Stomach smooth muscle (tissue), 2 donors: ENCODE measurements at regions not wholly inside any gene's neighbourhood (a gene's known extent, or its start where the extent isn't known, plus 50 kb on each side); places are given as distances from the start of the nearest gene placed in this dataset.
"Not testable (repeated sequence)": the region's sequence is repeated elsewhere in the genome, so short reads cannot be mapped to it uniquely, and the experiment has no call there.

Experiments
- H3K27ac ChIP-seq: one replicate; pipeline ENCODE4 v1.7.0; 2013; ENCODE audit warnings: mild to moderate bottlenecking, low read length, inconsistent platforms
- H3K27me3 ChIP-seq, 2 donors: one replicate each; pipeline ENCODE4 v1.7.0; 2013; ENCODE audit warnings: low read length in 2 of 2; ENCODE audit not compliant: insufficient read depth in 2 of 2, control insufficient read depth in 1 of 2
- H3K36me3 ChIP-seq, 2 donors: one replicate each; pipeline ENCODE4 v1.7.0; 2013; ENCODE audit warnings: low read length in 2 of 2; ENCODE audit not compliant: control insufficient read depth in 2 of 2, insufficient read depth in 2 of 2
- H3K4me1 ChIP-seq: one replicate; pipeline ENCODE4 v1.7.0; 2013; ENCODE audit warnings: low read length; ENCODE audit not compliant: control insufficient read depth, insufficient read depth
- H3K4me3 ChIP-seq, 2 donors: one replicate each; pipeline ENCODE4 v1.7.0; 2013; ENCODE audit warnings: low read length in 2 of 2
- H3K9ac ChIP-seq, 2 donors: one replicate each; pipeline ENCODE4 v1.7.0; 2013; ENCODE audit warnings: low read length in 2 of 2, mild to moderate bottlenecking in 1 of 2
- H3K9me3 ChIP-seq, 2 donors: one replicate each; pipeline ENCODE4 v1.7.0; 2013; ENCODE audit warnings: low read length in 2 of 2; ENCODE audit not compliant: control insufficient read depth in 2 of 2
- donor health status: healthy.
- donor health status: Pancreatic carcinoma.

DNA sequence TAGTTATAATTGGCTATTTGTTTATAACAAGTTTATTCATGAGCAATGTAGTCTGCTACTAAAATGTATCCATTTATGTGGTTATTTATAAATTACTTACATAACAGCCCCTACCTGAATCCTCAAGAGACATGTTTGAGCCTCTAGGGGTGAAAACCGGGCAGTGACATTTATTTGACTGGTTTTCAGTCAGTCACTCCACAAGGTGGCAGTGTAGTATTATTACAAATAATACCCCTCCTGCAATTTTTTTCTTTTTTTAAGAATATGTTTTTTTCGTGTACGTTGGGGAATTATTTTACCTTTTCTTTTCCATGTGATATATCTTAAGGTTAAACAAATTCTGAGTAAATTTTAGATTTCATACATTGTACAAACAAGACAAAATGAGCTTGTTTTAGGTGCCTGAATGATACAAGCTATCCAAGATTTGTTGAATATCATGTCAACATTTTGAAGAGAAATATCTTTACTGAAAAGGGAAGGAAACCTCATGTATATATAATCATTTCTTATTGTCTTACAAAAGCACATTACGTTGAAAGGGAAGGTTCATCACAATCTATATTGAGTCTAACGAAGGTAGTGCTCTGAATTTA is 598.7 kb upstream of the TECRL start:
- H3K4me3 ChIP-seq, result no peak overlapping the region
- H3K27ac ChIP-seq, result no peak overlapping the region
- H3K36me3 ChIP-seq, result no peaks in the 10 kb centered on the region
- no peaks in the 10 kb centered on the region for H3K27me3 ChIP-seq
- no peak overlapping the region for H3K9ac ChIP-seq
- no peaks in the 10 kb centered on the region for H3K9me3 ChIP-seq
- no peaks in the 10 kb centered on the region for H3K4me1 ChIP-seq

DNA sequence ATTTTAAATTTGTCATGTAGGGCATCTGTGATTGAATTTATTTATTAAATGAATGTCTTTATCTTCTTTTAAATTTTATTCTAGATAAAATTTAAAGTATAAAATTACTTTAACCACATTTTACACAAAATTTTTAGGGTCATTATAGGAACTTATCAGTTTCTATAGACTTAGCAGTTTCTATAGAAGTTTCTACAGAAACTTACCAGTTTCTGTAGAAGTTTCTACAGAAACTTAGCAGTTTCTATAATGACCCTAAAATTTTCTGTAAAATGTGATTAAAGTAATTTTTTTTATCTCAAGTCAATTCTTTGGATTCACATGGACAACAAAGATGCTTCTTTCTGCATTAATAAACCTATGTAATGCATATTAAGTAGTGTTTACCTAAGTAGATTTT is 565.9 kb upstream of the TECRL start:
- H3K27ac ChIP-seq, result no peak overlapping the region
- H3K4me1 ChIP-seq, result no peaks in the 10 kb centered on the region
- H3K4me3 ChIP-seq, result no peak overlapping the region
- H3K9ac ChIP-seq, result no peak overlapping the region
- no peaks in the 10 kb centered on the region for H3K27me3 ChIP-seq
- H3K9me3 ChIP-seq, result no peaks in the 10 kb centered on the region
- no peaks in the 10 kb centered on the region for H3K36me3 ChIP-seq

DNA sequence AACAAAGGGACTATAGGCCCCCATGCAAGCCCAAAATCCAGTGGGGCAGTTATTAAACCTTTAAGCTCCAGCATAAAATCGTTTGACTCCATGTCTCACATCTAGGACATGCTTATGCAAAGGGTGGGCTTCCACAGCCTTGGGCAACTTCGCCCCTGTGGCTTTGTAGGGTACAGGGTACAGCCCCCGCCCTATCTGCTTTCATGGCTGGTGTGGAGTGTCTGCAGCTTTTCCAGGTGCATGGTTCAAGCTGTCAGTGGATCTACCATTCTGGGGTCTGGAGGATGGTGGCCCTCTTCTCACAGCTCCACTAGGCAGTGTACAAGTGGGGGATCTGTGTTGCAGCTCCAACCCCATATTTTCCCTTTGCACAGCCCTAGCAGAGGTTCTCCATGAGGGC is 559.8 kb upstream of the TECRL start:
- no peak overlapping the region for H3K9ac ChIP-seq
- H3K4me1 ChIP-seq, result no peaks in the 10 kb centered on the region
- peaks cover 0 to 4% of the 10 kb centered on the region in 2 donors for H3K9me3 ChIP-seq
- no peaks in the 10 kb centered on the region for H3K36me3 ChIP-seq
- H3K27ac ChIP-seq, result no peak overlapping the region
- no peaks in the 10 kb centered on the region for H3K27me3 ChIP-seq
- H3K4me3 ChIP-seq, result no peak overlapping the region

GRCh38 chr4:64967286-64967685 is 558.0 kb upstream of the TECRL start:
- no peak overlapping the region for H3K4me3 ChIP-seq
- H3K4me1 ChIP-seq, result no peaks in the 10 kb centered on the region
- H3K27ac ChIP-seq, result no peak overlapping the region
- H3K9me3 ChIP-seq, result peaks cover 0 to 4% of the 10 kb centered on the region in 2 donors
- H3K36me3 ChIP-seq, result no peaks in the 10 kb centered on the region
- H3K9ac ChIP-seq, result no peak overlapping the region
- no peaks in the 10 kb centered on the region for H3K27me3 ChIP-seq

DNA sequence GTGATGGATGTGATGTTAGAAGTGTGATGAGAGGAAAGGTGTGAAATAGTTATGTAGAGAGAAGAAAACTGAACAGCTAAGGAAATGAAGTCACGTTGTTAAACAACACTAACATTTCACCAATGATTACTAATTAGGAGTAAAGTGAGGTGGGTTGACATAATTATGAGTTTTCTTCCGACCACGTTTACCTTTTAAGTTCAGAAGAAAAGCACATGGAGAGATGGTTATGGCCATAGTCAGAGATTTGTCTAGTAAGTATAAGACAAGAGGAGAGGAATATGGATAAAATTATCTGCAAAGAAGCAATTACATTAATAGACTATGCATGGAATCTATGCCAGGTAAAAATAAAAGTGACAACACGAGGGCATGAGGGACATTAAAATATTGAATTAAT is 551.3 kb upstream of the TECRL start:
- Histone ChIP-seq H3K36me3 (no peaks in the 10 kb centered on the region), H3K4me3 (no peak overlapping the region), H3K9me3 (no peaks in the 10 kb centered on the region), H3K4me1 (no peaks in the 10 kb centered on the region), H3K27me3 (no peaks in the 10 kb centered on the region), H3K27ac (no peak overlapping the region), H3K9ac (no peak overlapping the region)

GRCh38 chr4:64940698-64941097 is 531.4 kb upstream of the TECRL start:
- Histone ChIP-seq H3K27me3 (no peaks in the 10 kb centered on the region), H3K27ac (no peak overlapping the region), H3K9me3 (no peaks in the 10 kb centered on the region), H3K4me3 (no peak overlapping the region), H3K9ac (no peak overlapping the region), H3K4me1 (no peaks in the 10 kb centered on the region), H3K36me3 (no peaks in the 10 kb centered on the region)

DNA sequence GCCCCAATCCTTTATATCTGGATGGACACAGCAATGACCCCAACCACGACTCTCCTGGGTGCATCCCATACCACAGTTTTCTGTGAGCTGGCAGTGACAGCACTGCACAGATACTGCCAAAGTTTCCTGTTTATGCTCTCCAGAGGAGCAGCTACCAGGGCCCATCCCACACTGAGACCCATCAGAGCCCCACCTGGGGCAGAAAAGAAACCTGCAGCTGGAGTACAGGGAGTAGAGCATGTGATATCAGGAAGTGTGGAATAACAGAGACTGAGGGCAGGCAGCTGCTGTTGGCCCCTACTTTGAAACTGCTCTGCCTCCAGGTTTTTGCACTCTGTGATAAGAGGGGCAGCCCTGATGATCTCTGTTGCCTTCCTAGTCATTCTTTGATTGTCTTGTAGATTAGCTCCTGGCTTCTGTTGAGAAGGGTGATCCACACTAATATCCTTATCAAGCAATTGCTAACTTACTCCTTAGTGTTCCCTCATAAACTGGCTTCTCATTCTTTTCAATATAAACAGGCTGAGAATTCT is 526.3 kb upstream of the TECRL start:
- Histone ChIP-seq H3K4me3 (no peak overlapping the region), H3K27me3 (no peaks in the 10 kb centered on the region), H3K4me1 (no peaks in the 10 kb centered on the region), H3K9ac (no peak overlapping the region), H3K9me3 (peaks cover 0 to 3% of the 10 kb centered on the region in 2 donors), H3K36me3 (no peaks in the 10 kb centered on the region), H3K27ac (no peak overlapping the region)

- H3K4me1 ChIP-seq, result no peaks in the 10 kb centered on the region
- H3K36me3 ChIP-seq, result no peaks in the 10 kb centered on the region
- H3K27me3 ChIP-seq, result no peaks in the 10 kb centered on the region
- H3K9me3 ChIP-seq, result peaks cover 0 to 4% of the 10 kb centered on the region in 2 donors
- H3K9ac ChIP-seq, result no peak overlapping the region
- no peak overlapping the region for H3K4me3 ChIP-seq
- H3K27ac ChIP-seq, result no peak overlapping the region
These were observed 502.6 kb upstream of the TECRL start for GRCh38 chr4:64911846-64912245.

GRCh38 chr4:64903986-64904385 is 494.7 kb upstream of the TECRL start:
- no peaks in the 10 kb centered on the region for H3K27me3 ChIP-seq
- no peaks in the 10 kb centered on the region for H3K9me3 ChIP-seq
- no peak overlapping the region for H3K9ac ChIP-seq
- no peaks in the 10 kb centered on the region for H3K36me3 ChIP-seq
- H3K4me3 ChIP-seq, result no peak overlapping the region
- H3K4me1 ChIP-seq, result no peaks in the 10 kb centered on the region
- H3K27ac ChIP-seq, result no peak overlapping the region

GRCh38 chr4:64899563-64899962 is 490.3 kb upstream of the TECRL start:
- no peak overlapping the region for H3K9ac ChIP-seq
- no peak overlapping the region for H3K4me3 ChIP-seq
- H3K9me3 ChIP-seq, result no peaks in the 10 kb centered on the region
- H3K4me1 ChIP-seq, result no peaks in the 10 kb centered on the region
- H3K27ac ChIP-seq, result no peak overlapping the region
- H3K27me3 ChIP-seq, result no peaks in the 10 kb centered on the region
- H3K36me3 ChIP-seq, result no peaks in the 10 kb centered on the region

DNA sequence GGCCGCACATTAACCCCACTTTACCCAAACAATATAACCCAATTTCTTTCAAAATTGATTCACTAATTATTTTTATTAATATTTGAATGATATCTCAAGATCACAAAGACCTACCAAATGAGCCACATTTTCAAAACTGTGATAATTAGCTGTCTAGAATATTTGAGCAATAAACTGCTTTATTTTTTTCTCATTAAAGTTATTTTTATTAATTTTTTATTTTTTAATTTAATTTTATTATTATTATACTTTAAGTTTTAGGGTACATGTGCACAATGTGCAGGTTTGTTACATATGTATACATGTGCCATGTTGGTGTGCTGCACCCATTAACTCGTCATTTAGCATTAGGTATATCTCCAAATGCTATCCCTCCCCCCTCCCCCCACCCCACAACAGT is 489.8 kb upstream of the TECRL start:
- H3K9ac ChIP-seq, H3K27me3 ChIP-seq, H3K36me3 ChIP-seq, H3K4me1 ChIP-seq, H3K27ac ChIP-seq, H3K9me3 ChIP-seq, H3K4me3 ChIP-seq: not testable (repeated sequence)
